NCI-H748 treated with DMSO at 0.1 percent for 48 hours (cell line): ENCODE measurements at regions not wholly inside any gene's neighbourhood (a gene's known extent, or its start where the extent isn't known, plus 50 kb on each side); places are given as distances from the start of the nearest gene placed in this dataset.

Experiments
- DNase-seq: peaks from one replicate; lab custom pipeline; 2025; lab: John Stamatoyannopoulos, UW

- no peak for DNase-seq
These were observed 139.1 kb upstream of the C14orf180 start for GRCh38 chr14:104440297-104440956.

DNA sequence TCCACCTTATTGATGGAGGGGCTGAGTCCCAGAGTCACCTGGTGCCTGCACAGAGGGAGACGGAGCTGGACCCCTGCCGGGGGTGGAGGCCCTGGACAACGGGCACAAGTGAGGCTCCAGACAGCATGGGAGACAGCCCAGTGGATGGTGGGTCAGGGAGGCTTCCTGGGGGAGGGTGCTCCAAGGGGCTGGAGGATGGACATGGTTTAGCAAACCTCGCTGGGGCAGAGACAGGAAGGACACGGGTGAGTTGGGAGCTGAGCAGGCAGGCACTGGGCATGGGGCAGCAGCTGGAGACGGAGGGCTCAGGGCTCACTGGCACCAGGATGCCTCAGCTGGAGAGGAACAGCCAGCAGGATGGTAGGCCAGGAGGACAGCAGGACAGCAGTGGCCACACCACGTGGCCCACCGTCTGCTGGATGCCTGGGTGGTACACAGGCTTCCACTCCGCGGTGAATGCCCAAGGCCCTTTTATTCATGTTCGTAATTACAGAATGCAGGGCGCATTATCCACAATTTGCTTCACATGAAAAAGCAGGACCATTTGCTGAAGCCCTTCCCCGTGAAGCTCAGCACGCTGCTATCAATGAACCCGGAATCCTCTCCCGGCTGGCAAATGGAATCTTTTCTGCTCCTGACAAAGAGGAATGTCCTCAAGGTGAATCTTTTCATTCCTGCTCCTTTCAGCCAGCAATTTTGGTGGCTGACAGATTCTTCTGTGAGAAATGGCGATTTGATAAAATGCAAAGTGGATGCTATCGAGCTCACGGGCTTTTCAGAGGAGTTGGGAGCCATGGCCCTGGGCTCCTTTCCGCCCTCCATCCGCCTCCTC is 138.1 kb upstream of the C14orf180 start:
- no peak for DNase-seq

DNA sequence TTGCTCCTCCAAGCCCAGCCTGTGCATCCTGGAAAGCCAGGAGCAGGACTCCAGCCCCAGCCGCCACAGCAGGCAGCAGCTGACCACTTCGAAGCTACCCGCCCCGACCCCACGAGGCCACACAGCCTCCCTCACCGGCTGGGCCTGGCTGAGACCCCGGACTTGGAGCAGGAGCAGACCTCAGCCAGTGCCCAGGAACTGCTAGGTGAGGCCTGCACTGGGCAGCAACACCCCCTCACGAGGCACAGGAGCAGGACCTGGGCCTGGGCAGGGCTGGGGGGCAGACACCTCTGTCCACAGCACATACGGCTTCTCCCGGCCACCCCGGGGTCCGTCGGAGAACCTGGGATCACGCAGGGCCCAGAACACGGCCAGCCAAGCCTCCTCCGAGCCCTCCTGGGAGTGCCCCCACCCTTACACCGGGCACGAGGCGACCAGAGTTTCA is 137.4 kb upstream of the C14orf180 start:
- no peak for DNase-seq

- no peak for DNase-seq
These were observed 136.8 kb upstream of the C14orf180 start for GRCh38 chr14:104442631-104443390.

DNA sequence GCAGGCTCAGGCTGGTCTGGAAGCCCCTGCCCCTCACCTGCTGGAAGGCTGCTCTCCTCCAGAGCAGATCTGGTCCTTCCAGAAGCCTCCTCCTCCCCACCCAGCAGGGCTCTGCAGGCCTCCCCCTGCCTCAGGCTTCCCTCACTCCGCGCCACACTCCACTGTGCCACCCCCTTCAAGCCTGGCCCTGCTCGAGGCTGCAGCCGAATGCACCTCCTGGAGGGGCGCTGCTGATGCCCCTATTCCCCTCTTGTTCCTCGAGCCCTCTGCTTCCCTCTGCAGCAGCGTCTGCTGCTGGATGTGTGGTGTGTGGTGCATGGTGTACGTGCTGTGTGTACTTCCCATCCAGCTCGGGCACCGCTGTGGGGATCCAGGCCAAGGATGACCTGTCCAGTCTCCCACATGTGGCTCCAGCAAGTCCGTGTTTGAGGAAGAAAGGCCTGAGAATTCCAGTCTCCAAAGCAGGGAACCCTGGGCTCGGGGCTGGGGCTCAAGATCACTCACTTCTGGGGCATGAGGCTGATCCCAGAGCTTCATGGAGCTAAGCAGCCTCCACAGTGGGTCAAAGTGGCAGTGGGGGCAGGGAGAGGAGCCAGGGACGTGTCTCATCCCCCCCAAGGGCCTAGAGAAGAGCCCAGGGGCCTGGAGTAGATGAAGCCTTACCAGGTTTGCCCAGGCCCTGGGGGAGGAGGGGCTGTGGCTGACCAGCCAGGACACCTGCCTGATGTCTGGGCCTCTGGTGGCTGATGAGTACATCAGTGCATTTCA is 136.0 kb upstream of the C14orf180 start:
- DNase-seq: no peak

- no peak for DNase-seq
These were observed 135.2 kb upstream of the C14orf180 start for GRCh38 chr14:104444159-104445030.

- no peak for DNase-seq
These were observed 134.5 kb upstream of the C14orf180 start for GRCh38 chr14:104445086-104445485.

GRCh38 chr14:104445832-104446381 is 133.7 kb upstream of the C14orf180 start:
- DNase-seq: no peak

DNA sequence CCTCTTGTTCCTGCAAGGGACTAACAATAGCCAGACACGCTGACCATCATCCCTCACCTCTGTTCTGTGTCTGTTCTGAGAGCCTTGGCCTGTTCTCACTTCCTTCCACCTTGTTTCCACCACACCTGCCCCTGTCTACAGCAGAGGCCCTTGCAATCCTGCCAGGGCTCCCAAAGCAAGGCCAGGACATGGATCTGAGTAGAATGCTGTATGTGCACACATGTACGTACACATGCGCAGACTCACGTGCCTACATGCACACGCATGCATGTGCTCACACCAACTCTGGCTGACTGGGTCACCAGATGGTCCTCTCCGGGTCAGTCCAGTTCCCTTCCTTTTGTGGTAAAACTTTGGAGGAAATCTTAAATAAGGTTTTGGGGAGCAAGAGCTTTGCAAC is 133.0 kb upstream of the C14orf180 start:
- DNase-seq: no peak

GRCh38 chr14:104447750-104448149 is 131.8 kb upstream of the C14orf180 start:
- DNase-seq: no peak

- DNase-seq: no peak
These were observed 131.2 kb upstream of the C14orf180 start for GRCh38 chr14:104448321-104448720.

DNA sequence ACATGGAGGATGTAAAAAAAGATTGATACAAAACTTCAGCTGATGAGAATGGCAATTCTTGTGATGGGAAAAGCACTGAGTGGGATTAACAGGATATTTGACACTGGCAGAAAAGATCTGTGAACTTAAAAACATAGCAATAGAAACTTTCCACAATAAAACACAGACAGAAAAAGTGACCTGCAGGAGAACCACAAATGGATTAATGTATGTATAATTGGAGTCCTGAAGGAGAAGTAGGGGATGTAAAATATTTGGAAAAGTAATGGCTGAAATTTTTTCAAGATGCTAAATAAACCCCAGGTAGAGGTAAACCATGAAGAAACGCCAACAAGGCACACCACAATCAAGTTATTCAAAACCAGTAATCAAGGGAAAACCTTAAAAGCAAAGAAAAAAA is 130.8 kb upstream of the C14orf180 start:
- DNase-seq: no peak

- no peak for DNase-seq
These were observed 128.7 kb upstream of the C14orf180 start for GRCh38 chr14:104450811-104451401.

DNA sequence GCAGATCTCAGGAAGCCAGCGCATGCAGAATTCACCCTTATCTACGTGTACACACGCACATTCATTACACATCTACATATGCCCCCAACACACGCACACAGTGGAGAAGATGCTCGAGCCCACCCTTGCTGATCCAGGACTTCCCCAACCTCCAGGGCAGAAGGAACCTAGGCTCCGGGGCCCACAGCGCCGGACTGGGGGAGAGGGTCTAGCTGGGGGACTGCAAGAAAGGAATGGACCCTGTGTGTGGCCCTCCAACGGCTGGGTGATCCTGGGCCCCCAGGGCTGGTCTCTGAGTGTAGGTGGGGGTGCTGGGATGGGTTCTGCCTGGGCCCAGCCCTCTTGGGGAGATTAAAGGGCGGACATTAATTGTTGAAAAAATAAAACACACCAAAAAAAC is 128.1 kb upstream of the C14orf180 start:
- no peak for DNase-seq

- no peak for DNase-seq
These were observed 120.7 kb upstream of the C14orf180 start for GRCh38 chr14:104458845-104459244.

- DNase-seq: no peak
These were observed 118.5 kb upstream of the C14orf180 start for GRCh38 chr14:104460791-104461651.

DNA sequence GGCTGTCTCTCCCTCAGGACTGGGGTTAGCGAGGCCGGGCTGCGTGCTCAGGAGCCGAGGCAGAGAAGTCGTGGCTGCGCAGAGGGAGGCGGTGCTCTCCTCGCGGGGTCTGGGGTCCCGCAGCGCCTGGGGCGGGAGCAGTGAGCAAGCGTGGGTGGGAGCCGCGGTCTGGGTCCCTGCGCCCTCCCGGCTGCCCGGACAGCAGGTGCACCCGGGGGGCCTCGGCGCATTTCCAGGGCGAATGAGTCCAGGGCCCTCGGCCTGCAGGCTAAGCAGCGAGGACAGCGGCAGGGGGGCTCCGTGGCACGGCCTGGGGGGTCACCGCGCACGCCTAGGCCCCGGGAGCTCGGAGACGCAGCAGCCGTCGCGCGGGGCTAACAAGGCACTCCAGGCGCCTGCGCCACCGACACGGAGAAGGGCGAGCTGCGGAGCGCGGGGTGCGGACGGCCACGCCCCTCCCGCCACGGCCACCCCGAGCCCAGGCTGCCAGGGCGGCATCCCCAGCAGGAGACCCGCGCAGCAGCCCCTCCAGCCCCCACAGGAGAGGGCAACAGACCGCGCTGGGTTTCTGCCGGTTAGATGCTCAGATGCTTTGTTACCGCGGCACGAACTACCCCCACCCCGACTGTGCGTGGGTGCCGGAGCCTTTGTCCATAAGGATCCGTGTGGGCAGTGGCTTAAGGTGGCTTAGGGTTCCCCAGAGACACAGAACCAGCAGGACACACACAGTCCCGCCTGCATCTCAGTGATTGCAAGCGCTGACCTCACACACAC is 117.7 kb upstream of the C14orf180 start:
- DNase-seq: peak; percentile 5
